ENCODE measurements at regions not wholly inside any gene's neighbourhood (a gene's known extent, or its start where the extent isn't known, plus 50 kb on each side); places are given as distances from the start of the nearest gene placed in this dataset.
"Not testable (repeated sequence)": the region's sequence is repeated elsewhere in the genome, so short reads cannot be mapped to it uniquely, and the experiment has no call there.

GRCh38 chr15:20785151-20785936, 80.8 kb downstream of the POTEB2 start:
- H3K27ac ChIP-seq; intact Hi-C loops (cut with DNase I); H3K36me3 ChIP-seq; H3K27me3 ChIP-seq (replicated peaks; ENCODE audit: insufficient read depth); H3K4me1 ChIP-seq (replicated peaks); H3K4me3 ChIP-seq; H3K9me3 ChIP-seq: not testable (repeated sequence)
- no CpG with 5 or more reads among the region's 42 CpGs for WGBS
- DNase-seq (ENCODE audit: low spot score): peak; percentile 3

GRCh38 chr15:20783598-20784184, 82.4 kb downstream of the POTEB2 start:
- H3K4me1 ChIP-seq (replicated peaks); DNase-seq (ENCODE audit: low spot score); H3K4me3 ChIP-seq; intact Hi-C loops (cut with DNase I); H3K36me3 ChIP-seq; H3K9me3 ChIP-seq; H3K27me3 ChIP-seq (replicated peaks; ENCODE audit: insufficient read depth); H3K27ac ChIP-seq: not testable (repeated sequence)
- WGBS: no CpG with 5 or more reads among the region's 36 CpGs

- DNase-seq (ENCODE audit: low spot score); H3K4me3 ChIP-seq; H3K9me3 ChIP-seq; H3K27ac ChIP-seq; H3K4me1 ChIP-seq (replicated peaks); intact Hi-C loops (cut with DNase I); H3K27me3 ChIP-seq (replicated peaks; ENCODE audit: insufficient read depth); H3K36me3 ChIP-seq: not testable (repeated sequence)
- WGBS: no CpG with 5 or more reads among the region's 41 CpGs
These were observed 90.7 kb downstream of the POTEB2 start for GRCh38 chr15:20775412-20775811.

GRCh38 chr15:20767943-20768342, 98.2 kb downstream of the POTEB2 start:
- WGBS: no CpG with 5 or more reads among the region's 2 CpGs
- intact Hi-C loops (cut with DNase I); DNase-seq (ENCODE audit: low spot score): not testable (repeated sequence)

GRCh38 chr15:20762422-20762821, 103.7 kb downstream of the POTEB2 start:
- H3K27me3 ChIP-seq (replicated peaks; ENCODE audit: insufficient read depth); DNase-seq (ENCODE audit: low spot score); intact Hi-C loops (cut with DNase I); H3K4me3 ChIP-seq; H3K9me3 ChIP-seq; H3K27ac ChIP-seq; H3K4me1 ChIP-seq (replicated peaks); H3K36me3 ChIP-seq: not testable (repeated sequence)
- 85% methylated on average over 3 of the region's 3 CpGs for WGBS

More at GRCh38 chr15:20767943-20768342, 98.2 kb downstream of the POTEB2 start:
- not testable (repeated sequence) for H3K9me3 ChIP-seq; H3K36me3 ChIP-seq; H3K27ac ChIP-seq; H3K4me1 ChIP-seq (replicated peaks); H3K4me3 ChIP-seq; H3K27me3 ChIP-seq (replicated peaks; ENCODE audit: insufficient read depth)

GRCh38 chr15:20756440-20756839, 109.7 kb downstream of the POTEB2 start:
- intact Hi-C loops (cut with DNase I); H3K36me3 ChIP-seq; H3K27ac ChIP-seq; H3K27me3 ChIP-seq (replicated peaks; ENCODE audit: insufficient read depth); H3K4me1 ChIP-seq (replicated peaks); H3K9me3 ChIP-seq; H3K4me3 ChIP-seq; DNase-seq (ENCODE audit: low spot score): not testable (repeated sequence)
- no CpG with 5 or more reads among the region's 10 CpGs for WGBS

GRCh38 chr15:20755665-20756398, 110.3 kb downstream of the POTEB2 start:
- H3K4me3 ChIP-seq; H3K27me3 ChIP-seq (replicated peaks; ENCODE audit: insufficient read depth); H3K36me3 ChIP-seq; DNase-seq (ENCODE audit: low spot score); intact Hi-C loops (cut with DNase I); H3K27ac ChIP-seq; H3K9me3 ChIP-seq; H3K4me1 ChIP-seq (replicated peaks): not testable (repeated sequence)
- WGBS: no CpG with 5 or more reads among the region's 65 CpGs

GRCh38 chr15:20733493-20733892, 132.6 kb downstream of the POTEB2 start:
- H3K4me3 ChIP-seq: not testable (repeated sequence)

More at GRCh38 chr15:20733493-20733892, 132.6 kb downstream of the POTEB2 start:
- WGBS: 27% methylated on average over 1 of the region's 1 CpG
- H3K36me3 ChIP-seq; DNase-seq (ENCODE audit: low spot score); H3K27ac ChIP-seq; intact Hi-C loops (cut with DNase I); H3K27me3 ChIP-seq (replicated peaks; ENCODE audit: insufficient read depth); H3K4me1 ChIP-seq (replicated peaks); H3K9me3 ChIP-seq: not testable (repeated sequence)

Small RNA genes in the stretch of these regions (small RNA-seq; reads per million reads assigned to genes)
- gene RNU6-498P: 0 reads per million in 2 donors
